Stimulated activated CD4-positive, alpha-beta T cell treated with anti-CD3 and anti-CD28 coated beads, Interleukin-15, amount 100 ng/mL, for 48 hours (primary cell): ENCODE measurements at regions not wholly inside any gene's neighbourhood (a gene's known extent, or its start where the extent isn't known, plus 50 kb on each side); places are given as distances from the start of the nearest gene placed in this dataset.
"Not testable (repeated sequence)": the region's sequence is repeated elsewhere in the genome, so short reads cannot be mapped to it uniquely, and the experiment has no call there.

ENCODE experiments used
- DNase-seq, 2 donors: peaks; one replicate each; pipeline ENCODE4 v3.0.0-alpha.2; 2020; ENCODE audit warnings: low read depth in 2 of 2

GRCh38 chr20:30164389-30164788, 1093.1 kb upstream of the DEFB115 start:
- not testable (repeated sequence) for DNase-seq

- DNase-seq = no peak
Observed at GRCh38 chr20:30167540-30167939, 1089.9 kb upstream of the DEFB115 start.

- peak in 1 of 2 donors; percentile 17 for DNase-seq
Observed at GRCh38 chr20:30168025-30168799, 1089.3 kb upstream of the DEFB115 start.

- no peak for DNase-seq
Observed at GRCh38 chr20:30168800-30169138, 1088.7 kb upstream of the DEFB115 start.

GRCh38 chr20:30175681-30176080, 1081.8 kb upstream of the DEFB115 start:
- DNase-seq = no peak

- DNase-seq = not testable (repeated sequence)
Observed at GRCh38 chr20:30183124-30183523, 1074.3 kb upstream of the DEFB115 start.

- DNase-seq = not testable (repeated sequence)
Observed at GRCh38 chr20:30191785-30192184, 1065.7 kb upstream of the DEFB115 start.

GRCh38 chr20:30234477-30234876, 1023.0 kb upstream of the DEFB115 start:
- not testable (repeated sequence) for DNase-seq

GRCh38 chr20:30275073-30275472, 982.4 kb upstream of the DEFB115 start:
- DNase-seq = not testable (repeated sequence)

- no peak for DNase-seq
Observed at GRCh38 chr20:30281584-30282197, 975.8 kb upstream of the DEFB115 start.

GRCh38 chr20:30283476-30284280, 973.8 kb upstream of the DEFB115 start:
- peak; percentile 40 to 76 for DNase-seq

GRCh38 chr20:30284281-30284905, 973.1 kb upstream of the DEFB115 start:
- no peak for DNase-seq

GRCh38 chr20:30285677-30286076, 971.8 kb upstream of the DEFB115 start:
- DNase-seq = no peak

- no peak for DNase-seq
Observed at GRCh38 chr20:30286157-30286556, 971.3 kb upstream of the DEFB115 start.

- not testable (repeated sequence) for DNase-seq
Observed at GRCh38 chr20:30287459-30287858, 970.0 kb upstream of the DEFB115 start.

GRCh38 chr20:30288346-30288745, 969.1 kb upstream of the DEFB115 start:
- no peak for DNase-seq

- DNase-seq = not testable (repeated sequence)
Observed at GRCh38 chr20:30289049-30289448, 968.4 kb upstream of the DEFB115 start.

- not testable (repeated sequence) for DNase-seq
Observed at GRCh38 chr20:30289711-30290141, 967.7 kb upstream of the DEFB115 start.

- not testable (repeated sequence) for DNase-seq
Observed at GRCh38 chr20:30290361-30291063, 967.0 kb upstream of the DEFB115 start.

- not testable (repeated sequence) for DNase-seq
Observed at GRCh38 chr20:30291064-30291379, 966.4 kb upstream of the DEFB115 start.

GRCh38 chr20:30291686-30292085, 965.8 kb upstream of the DEFB115 start:
- DNase-seq = not testable (repeated sequence)
